ENCODE measurements at regions not wholly inside any gene's neighbourhood (a gene's known extent, or its start where the extent isn't known, plus 50 kb on each side); places are given as distances from the start of the nearest gene placed in this dataset.

DNA sequence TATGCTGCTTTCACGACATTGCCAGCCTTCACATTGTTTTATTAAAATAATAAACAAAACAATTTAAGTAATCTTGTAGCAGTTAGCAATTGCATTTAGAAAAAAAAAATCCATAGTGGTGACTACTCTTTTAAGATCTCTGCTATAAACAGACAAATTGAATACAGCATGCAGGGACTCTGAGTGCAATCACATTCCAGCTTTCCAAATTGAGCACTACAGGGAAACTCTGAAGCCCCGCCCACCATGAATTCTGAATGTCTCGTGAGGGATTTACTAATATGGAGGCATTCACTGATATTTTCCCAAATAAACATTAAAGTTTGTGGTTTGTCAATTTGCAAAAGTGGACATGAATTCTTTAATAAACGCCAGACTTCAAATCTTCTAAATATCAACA, 698.8 kb downstream of the LIG4 start:
- no peak for DNase-seq (ENCODE audit: low read depth in 1 of 2, low spot score in 1 of 2)

DNA sequence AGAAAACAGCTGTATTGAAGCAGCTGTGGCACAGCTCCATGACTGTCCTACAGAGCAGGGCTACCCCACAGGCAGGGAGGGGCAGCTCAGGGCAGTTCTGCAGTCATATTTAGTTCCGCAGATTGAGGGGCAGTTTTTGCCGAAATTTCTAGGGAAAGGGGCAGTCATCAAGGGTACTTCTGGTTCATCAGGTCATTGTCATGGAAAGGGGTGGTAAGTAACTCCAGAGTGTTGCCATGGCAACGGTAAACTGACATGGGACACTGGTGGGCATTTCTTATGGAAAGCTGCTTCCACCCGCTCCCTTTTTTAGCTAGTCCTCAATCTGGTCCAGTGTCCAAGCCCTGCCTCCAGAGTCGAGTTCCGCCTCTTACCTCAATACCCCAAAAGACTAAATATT, 702.8 kb downstream of the LIG4 start:
- no peak for DNase-seq (ENCODE audit: low read depth in 1 of 2, low spot score in 1 of 2)

DNA sequence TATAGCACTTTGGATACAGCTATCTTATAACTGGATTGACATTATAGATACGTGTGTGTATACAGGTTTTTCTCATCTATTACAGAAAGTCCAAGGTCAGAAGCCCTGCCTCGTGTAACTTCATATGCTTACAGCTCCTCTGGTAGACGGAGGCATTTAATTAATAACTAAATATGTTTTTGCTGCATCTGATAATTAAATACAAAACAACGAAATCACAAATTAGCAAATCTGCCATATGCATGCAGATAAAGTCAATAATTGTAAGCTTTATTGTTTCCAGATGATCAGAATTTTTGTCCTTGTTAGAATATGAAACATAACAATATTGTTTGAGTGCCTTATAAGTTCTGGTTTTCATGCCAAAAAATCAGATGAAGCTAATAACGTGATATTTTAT, 717.7 kb downstream of the LIG4 start:
- no peak for DNase-seq (ENCODE audit: low read depth in 1 of 2, low spot score in 1 of 2)

DNA sequence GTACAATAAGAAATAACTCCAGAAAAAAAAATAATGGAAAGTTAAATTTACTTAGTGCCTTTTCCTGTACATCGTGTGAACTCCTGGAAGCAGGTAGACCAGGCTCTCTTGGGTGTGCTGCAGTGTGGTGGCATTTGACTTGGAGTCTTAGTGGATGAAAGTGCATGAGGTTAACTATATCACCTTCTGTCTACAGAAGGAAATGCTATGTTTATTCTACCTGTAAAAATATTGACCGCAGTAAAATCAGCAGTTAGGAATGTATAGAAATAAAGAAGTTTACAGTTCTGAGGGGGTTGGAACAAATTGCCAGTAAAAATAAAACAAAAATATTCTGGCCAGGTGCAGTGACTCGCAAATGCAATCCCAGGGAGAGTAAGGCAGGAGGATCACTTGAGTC, 722.1 kb downstream of the LIG4 start:
- no peak for DNase-seq (ENCODE audit: low read depth in 1 of 2, low spot score in 1 of 2)

DNA sequence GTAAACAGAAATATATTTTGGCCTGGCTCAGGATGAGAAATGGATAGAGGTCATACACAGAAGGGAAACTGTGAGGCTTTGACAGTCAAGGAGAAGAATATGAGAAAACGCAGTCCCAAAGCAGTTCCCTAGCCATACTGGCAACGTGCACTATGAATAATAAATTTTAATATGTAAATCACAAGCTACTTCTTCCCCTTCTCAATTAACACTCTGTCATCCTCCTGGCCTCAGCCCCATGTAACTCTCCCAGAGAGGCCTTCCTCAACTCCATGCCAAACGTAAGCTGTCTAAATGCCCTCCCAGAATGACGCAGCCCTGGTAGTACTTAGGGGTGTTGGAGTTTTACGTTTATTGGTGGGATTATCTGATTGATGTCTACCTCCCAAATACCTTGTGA, 732.6 kb downstream of the LIG4 start:
- no peak for DNase-seq (ENCODE audit: low read depth in 1 of 2, low spot score in 1 of 2)

DNA sequence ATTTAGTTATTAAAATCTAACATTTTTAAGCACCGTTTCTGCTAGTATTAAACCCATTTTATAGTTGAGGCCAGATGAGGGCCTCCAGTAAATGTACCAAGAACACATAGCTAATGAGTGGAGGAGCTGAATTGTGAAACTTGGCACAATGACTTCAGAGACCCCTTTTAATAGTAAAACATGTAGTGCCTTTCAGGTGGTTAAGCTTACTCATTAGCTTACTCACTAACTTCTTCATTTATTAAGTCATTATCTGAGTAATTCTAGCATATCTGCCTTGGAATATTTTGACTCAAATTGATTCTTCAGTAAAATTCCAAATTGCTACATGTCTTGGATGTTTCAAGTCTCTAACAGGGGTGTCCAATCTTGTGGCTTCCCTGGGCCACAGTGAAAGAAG, 735.2 kb downstream of the LIG4 start:
- no peak for DNase-seq (ENCODE audit: low read depth in 1 of 2, low spot score in 1 of 2)

DNA sequence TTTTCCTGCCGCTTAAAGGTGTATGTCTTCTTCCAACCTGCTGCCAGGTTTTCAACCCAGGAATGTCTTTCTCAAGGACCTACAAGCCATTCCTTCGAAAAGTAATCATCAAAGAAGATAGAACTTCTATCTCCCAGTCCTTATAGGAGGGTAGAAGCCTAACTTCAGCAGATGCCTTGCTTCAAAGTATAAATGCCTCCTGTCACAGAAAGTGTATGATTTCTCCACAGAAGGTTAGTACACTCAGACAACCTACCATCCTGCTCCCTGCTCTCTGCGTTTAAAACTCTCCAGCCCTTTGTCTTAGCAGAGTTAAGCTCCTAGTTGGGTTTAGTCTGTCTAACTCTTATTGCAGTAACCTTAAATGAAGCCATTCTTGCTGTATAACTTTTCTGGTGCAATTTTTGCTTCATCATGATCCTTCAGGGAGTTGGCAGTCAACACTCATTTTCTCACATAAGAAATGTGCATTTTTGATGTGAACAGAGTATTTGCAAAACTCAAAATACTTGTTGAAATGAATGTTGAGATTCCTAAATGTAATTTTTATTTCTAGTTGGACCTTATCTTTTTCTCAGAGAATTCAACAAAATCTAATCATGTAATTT, 737.5 kb downstream of the LIG4 start:
- DNase-seq (ENCODE audit: low read depth in 1 of 2, low spot score in 1 of 2), result no peak

DNA sequence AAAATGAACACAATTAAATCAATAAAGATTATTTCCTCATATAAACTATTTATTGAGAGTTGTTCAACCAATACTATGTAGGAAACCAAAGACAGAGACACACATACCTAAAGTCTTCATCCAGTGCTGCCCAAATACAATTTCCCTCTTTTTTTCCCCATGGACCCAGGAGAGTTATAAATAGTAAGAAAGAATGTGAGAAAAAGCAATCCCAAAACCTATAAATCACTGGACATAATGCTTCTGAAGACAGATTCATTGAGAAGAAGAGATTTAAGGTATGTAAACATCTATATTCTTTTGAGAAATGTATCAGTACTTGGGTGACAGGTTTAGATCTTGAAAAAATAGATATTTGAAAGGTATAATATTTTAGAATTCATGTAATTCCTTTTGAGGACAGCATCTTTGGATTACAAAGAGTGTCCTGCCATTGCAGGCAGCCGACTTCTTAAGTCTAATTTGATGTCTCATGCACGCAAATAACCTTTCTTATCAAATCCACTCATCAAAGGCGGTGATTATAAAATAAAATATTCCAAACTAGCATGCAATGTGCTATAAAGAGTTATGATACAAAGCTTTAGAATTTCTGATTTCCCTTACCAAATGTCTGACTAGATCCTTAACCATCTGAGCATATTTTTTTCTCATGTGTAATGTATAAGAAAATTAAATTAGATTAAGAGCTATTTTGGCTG, 739.4 kb downstream of the LIG4 start:
- DNase-seq (ENCODE audit: low read depth in 1 of 2, low spot score in 1 of 2), result no peak

DNA sequence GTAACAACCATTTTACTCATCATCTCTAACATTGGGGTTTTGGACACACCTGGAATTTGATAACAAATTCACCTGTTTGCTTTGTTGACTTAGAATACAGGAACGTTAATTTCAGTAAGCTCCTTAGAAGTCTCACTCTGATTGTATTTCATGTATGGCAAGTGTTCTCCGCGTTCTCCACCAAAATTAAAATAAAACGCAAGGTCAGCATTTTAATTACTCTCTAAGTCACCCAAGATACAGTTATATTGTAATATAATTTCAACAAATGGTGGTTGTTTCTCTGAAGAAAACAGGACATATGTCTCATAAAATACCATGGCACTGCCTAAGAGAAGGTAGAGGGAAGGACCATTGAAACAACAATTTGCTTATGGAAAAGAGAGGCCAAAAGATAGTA, 742.1 kb downstream of the LIG4 start:
- no peak for DNase-seq (ENCODE audit: low read depth in 1 of 2, low spot score in 1 of 2)

DNA sequence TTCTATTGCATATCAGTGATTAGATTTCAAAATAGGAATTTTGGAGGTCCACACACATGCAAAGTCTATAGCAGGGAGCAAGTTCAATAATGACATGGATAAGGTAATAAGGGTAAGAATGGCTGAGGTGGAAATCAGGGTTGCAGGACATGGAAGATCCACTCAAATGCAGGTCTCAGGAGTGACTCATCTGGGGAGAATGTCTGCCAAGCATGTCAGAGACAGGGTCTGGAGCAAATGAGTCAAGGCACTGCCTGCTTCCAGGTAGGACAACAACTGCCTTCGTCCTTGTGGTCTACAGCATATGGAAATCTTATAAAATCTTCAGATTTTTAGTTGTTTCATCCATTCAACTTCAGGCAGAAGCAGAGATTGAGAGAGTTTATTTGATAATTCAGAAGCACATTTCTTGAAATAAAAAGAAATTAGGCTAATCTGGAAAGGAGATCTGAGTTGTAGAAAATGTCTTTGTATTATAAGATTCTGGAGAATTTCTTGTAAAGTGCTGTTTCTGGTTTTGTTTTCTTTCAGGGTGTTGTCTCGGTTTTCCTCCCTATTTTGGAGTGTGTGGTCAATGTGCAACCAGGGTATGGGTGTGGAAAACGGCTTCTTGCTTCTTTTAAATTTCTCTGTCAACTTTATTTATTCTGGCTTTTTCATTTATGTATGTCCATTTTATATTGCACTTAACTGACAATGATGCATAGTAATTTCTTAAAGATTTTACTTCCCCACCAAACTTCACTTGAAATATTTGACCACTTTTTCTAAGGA, 748.8 kb downstream of the LIG4 start:
- DNase-seq (ENCODE audit: low read depth in 1 of 2, low spot score in 1 of 2), result no peak

DNA sequence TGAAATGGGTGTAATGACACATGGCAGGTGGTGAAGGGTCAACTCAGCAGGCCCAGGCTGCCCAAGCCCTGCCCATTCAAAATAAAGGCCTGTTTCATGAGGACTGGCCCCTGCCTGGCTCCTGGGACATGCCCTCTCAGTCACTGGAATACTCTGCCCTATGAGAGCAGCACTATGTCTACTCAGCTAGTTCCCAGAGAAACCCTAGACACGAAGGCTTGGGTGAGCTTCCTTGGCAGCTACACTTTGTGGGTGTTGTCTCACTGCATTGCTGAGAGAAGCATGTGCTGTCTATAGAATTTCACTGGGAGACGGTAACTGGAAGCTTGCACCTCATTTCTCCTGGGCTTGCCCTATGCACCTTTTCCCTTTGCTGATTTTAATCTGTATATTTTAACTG, 752.8 kb downstream of the LIG4 start:
- DNase-seq (ENCODE audit: low read depth in 1 of 2, low spot score in 1 of 2), result no peak

DNA sequence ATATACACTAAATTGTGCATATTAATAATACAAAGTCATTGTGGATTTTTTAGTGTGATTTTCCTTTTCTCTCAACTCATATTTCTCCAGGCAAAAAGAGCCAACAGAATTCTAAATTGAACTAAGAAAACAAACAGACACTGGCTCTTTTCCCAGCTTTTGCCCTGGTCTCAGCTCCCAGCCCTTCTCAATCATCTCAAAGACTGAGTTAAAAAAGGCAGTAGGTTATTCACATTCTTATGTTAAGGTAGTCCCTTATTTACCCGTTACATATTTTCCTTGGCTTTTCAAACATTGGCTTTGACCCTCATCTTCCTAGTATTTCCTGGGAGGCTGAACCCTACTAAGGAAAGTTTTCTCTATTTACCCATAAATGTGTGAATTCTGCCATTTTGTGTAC, 753.6 kb downstream of the LIG4 start:
- no peak for DNase-seq (ENCODE audit: low read depth in 1 of 2, low spot score in 1 of 2)

DNA sequence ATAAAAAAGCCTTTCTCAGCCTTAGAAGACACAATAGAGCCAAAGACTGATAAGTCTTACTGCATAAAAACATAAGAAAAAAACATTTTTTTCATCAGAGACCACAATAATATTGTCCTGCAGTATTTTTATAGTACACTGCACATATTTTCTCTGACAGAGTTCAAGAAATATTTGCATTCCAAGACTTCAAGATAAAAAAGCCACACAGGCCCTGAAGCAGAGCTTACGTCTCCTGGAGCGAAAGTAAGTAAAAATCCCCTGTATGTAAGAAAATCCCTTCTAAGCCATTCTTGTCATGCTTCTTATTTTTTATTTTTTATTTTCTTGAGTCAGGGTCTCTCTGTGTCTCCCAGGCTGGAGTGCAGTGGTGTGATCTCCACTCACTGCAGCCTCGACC, 755.9 kb downstream of the LIG4 start:
- DNase-seq (ENCODE audit: low read depth in 1 of 2, low spot score in 1 of 2), result no peak

DNA sequence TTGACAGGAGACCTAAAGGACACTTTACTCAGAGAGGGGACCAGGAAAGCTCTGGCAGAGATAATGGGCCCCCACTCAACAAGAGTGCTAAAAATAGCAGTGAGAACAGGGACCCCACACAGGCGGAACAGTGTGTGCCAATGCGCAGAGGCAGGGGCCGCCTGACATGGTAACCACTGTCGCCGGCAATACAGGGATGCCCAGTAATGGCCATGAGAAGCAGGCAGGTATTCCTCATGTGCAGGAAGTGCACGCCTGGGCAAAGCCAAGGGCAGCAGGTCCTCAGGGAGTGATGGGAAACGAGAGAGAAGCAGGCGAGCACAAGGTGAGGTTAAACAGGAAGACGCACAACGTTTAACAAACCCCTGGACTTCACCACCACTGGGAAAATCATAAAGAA, 757.1 kb downstream of the LIG4 start:
- DNase-seq (ENCODE audit: low read depth in 1 of 2, low spot score in 1 of 2), result no peak

DNA sequence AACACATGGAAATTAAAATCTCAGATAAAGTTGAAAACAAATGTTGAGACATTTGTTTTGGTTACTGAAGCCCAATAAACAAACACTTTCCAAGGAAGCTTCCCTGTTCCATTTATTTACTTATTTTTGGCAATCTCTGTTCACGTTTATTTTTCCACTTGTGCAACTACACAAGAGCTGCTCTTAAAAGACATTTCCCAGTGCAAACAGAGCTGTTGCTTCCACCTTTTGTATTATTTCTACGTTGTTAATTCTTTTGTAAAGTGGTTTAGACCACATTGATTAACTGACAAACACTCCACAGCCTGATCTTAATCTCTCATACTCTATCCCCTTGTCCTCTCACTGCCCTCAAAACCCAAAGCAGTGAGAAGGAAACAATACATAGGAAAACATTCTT, 757.6 kb downstream of the LIG4 start:
- no peak for DNase-seq (ENCODE audit: low read depth in 1 of 2, low spot score in 1 of 2)

DNA sequence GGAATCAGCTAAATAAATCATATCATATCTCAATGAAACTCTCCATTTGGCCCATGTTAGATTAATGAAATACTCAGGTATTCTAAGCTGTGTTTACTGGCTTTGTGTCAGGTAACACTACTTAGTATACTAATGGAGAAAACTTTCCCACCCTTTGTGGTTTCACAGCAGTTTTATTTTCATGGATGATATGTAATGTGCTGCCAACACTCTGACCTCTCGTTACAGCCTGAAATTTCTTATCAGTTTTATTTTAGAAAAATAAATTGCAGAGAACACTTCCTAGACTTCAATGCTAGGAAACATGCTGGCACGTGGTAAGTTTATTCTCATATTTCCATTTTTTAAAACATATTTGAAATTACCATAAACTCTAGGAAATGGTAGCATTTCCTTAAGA, 758.9 kb downstream of the LIG4 start:
- DNase-seq (ENCODE audit: low read depth in 1 of 2, low spot score in 1 of 2), result no peak

DNA sequence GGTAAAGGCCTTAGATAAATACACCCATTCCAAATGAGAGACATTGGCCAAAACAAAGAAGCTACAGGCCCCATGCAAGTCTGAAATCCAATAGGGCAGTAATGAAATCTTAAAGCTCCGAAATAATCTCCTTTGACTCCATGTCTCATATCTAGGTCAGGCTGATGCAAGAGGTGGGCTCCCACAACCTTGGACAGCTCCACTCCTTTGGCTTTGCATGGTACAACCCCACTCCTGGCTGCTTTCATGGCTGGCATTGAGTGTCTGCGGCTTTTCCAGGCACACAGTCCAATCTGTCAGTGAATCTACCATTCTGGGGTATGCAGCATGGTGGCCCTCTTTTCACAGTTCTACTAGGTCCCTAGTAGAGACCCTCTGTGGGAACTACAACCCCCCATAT, 762.5 kb downstream of the LIG4 start:
- DNase-seq (ENCODE audit: low read depth in 1 of 2, low spot score in 1 of 2), result no peak

DNA sequence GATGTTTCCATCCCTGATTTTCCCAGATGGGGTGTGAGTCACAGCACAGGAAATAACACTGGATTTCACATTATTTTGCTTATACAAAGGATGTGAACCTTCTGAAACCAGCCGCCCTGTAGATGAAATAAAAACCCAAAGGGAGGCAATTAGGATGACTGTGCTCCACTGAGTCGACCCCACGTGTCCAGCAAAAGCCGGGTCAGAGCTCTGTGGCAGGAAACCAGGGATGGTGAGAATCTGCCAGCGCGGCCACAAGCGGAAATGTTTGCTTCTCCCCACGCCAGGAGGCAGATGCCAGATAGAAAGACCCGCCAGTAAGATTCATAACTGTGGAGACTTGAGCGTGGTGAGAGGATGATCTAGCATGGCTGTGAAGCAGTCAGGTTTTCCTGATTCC, 764.4 kb downstream of the LIG4 start:
- DNase-seq (ENCODE audit: low read depth in 1 of 2, low spot score in 1 of 2), result no peak

DNA sequence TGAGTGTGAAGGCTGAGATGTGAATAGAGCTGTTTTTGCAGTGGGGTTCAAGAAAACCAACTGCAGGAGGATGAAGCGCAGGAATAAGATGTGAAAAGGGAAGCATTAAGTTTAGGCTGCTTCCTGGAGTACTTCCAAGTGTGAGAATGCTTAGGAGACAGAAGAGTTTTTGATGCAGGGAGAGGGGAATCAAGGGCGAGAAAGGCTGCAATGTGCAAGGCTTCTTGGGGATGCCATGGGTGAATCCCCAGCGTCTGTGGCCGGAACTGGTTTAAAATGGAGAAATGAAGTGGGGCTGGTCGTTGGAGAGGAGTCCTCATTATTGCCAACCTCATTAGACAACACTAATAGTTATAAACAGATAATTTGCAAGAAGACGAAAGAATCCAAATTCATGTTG, 764.9 kb downstream of the LIG4 start:
- DNase-seq (ENCODE audit: low read depth in 1 of 2, low spot score in 1 of 2), result no peak

DNA sequence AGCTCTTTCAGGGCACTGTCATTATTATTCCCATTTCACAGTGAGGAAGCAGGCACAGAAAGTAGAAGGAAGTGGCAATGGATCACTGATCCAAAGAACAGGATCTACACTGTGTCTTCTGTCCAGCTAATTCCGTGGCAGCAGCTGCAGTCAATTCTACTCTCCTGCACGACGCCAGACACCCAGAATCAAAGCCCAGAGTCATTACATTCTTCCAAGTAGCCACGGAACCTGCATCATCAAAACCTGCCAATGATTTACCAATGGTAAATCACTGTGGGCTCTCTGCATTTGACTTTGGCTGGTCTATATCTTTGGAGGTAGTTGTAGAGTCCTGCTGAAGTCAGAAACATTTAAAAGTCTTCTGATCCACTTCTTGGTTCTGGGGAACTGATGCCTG, 767.7 kb downstream of the LIG4 start:
- DNase-seq (ENCODE audit: low read depth in 1 of 2, low spot score in 1 of 2), result no peak

DNA sequence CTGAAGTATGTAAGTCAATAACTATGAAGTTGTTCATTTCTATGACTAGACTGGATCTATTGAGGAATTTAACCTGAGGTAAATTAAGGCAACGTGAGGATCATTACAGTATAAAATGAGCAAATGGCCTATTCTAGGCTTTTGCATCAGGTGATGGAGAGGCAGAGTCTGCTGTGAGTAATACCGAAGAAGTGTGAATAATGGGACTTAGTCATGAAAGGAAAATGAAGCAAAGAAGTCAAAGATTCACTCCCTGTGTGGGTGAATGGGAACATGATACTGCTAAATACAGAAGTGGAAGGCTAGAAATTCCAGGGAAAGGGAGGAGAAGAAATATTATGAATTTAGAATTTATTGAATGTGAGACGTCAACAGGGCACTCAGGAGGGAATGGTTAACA, 774.1 kb downstream of the LIG4 start:
- no peak for DNase-seq (ENCODE audit: low read depth in 1 of 2, low spot score in 1 of 2)

DNA sequence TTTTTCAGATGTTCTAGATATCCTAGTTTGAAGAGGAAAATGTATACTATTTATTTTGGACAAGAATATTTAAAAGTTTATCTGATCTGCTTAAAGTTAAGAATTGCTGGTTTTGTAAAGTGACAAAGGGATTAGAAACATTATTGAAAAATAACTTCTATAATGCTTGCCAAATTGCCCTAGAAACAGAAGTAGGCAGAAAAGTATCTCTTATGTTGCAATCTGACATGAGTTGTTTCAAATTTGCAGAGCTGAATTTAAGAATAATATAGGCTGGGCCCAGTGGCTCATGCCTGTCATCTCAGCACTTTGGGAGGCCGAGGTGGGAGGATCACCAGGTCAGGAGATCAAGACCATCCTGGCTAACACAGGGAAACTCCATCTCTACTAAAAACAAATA, 777.1 kb downstream of the LIG4 start:
- DNase-seq (ENCODE audit: low read depth in 1 of 2, low spot score in 1 of 2), result no peak

DNA sequence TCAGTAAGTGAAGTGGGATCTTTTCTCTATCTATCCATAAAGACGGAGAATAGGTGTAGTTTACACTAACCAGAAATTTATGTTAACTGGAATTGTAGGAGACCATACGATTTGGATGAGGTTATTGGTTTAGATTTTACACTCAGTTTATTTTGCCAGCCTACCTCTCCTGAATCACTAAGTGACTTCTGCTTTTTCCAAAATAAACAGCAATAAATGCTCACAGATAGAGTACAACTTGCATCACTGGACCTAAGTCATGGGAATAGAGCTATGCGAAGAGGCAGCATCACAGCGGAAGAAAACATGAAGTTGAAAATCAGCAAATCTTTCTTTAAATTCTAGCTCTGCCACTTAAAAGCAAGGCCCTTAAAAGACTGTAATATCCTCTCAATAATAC, 781.0 kb downstream of the LIG4 start:
- no peak for DNase-seq (ENCODE audit: low read depth in 1 of 2, low spot score in 1 of 2)
